Stimulated activated naive CD8-positive, alpha-beta T cell treated with anti-CD3 and anti-CD28 coated beads, Interleukin-15, amount 100 ng/mL, for 72 hours (primary cell): ENCODE measurements at regions not wholly inside any gene's neighbourhood (a gene's known extent, or its start where the extent isn't known, plus 50 kb on each side); places are given as distances from the start of the nearest gene placed in this dataset.

Experiments used
- ATAC-seq: fragments of 150-1000 bp; cut with Tn5 transposase; 2 replicates; pipeline ENCODE4 v1.10.0; 2021; ENCODE audit warnings: mild to moderate bottlenecking, moderate library complexity
- DNase-seq, 2 donors: peaks; one replicate each; pipeline ENCODE4 v3.0.0; 2021 to 2022
- H3K27ac Mint-ChIP-seq, 2 donors: one replicate each; pipeline ENCODE4 v1.8.0; 2022; ENCODE audit warnings: mild to moderate bottlenecking in 2 of 2, mixed read lengths in 2 of 2, moderate library complexity in 2 of 2
- H3K27me3 Mint-ChIP-seq: one replicate; pipeline ENCODE4 v1.8.0; 2022; ENCODE audit warnings: mixed read lengths
- H3K4me1 Mint-ChIP-seq: one replicate; pipeline ENCODE4 v1.8.0; 2022; ENCODE audit warnings: mild to moderate bottlenecking, mixed read lengths
- H3K4me3 Mint-ChIP-seq, 2 donors: one replicate each; pipeline ENCODE4 v1.8.0; 2022; ENCODE audit warnings: mild to moderate bottlenecking in 2 of 2, mixed read lengths in 2 of 2, moderate library complexity in 1 of 2
- H3K9me3 Mint-ChIP-seq, 2 donors: one replicate each; pipeline ENCODE4 v1.8.0; 2022; ENCODE audit warnings: mixed read lengths in 2 of 2

- Mint-ChIP-seq H3K27me3 (no peaks in the 10 kb centered on the region), H3K9me3 (peaks cover 0 to 11% of the 10 kb centered on the region in 2 donors), H3K4me3 (no peak overlapping the region), H3K27ac (no peak overlapping the region), H3K4me1 (no peaks in the 10 kb centered on the region)
- DNase-seq: no peak
- ATAC-seq: no peak
Observed at GRCh38 chr7:125506331-125506730, 576.7 kb upstream of the POT1 start.

GRCh38 chr7:125504848-125505247 lies 575.2 kb upstream of the POT1 start:
- Mint-ChIP-seq H3K4me1 (no peaks in the 10 kb centered on the region), H3K4me3 (no peak overlapping the region), H3K27me3 (no peaks in the 10 kb centered on the region), H3K27ac (peak overlapping the region in 1 of 2 donors; percentile 30), H3K9me3 (peaks cover under 1 to 18% of the 10 kb centered on the region in 2 donors)
- no peak for ATAC-seq
- DNase-seq: no peak

GRCh38 chr7:125495997-125496396 lies 566.4 kb upstream of the POT1 start:
- ATAC-seq: no peak

GRCh38 chr7:125492521-125492920 lies 562.9 kb upstream of the POT1 start:
- DNase-seq (no peak), ATAC-seq (no peak)
- Mint-ChIP-seq H3K27ac (no peak overlapping the region), H3K27me3 (no peaks in the 10 kb centered on the region), H3K9me3 (peaks cover 0 to 5% of the 10 kb centered on the region in 2 donors), H3K4me1 (no peaks in the 10 kb centered on the region), H3K4me3 (no peak overlapping the region)

More at GRCh38 chr7:125495997-125496396, 566.4 kb upstream of the POT1 start:
- no peaks in the 10 kb centered on the region for H3K27me3 Mint-ChIP-seq
- H3K4me1 Mint-ChIP-seq: no peaks in the 10 kb centered on the region
- DNase-seq: no peak
- H3K27ac Mint-ChIP-seq: no peak overlapping the region
- H3K4me3 Mint-ChIP-seq: no peak overlapping the region
- H3K9me3 Mint-ChIP-seq: peaks cover 7 to 14% of the 10 kb centered on the region in 2 donors

GRCh38 chr7:125491137-125491536 lies 561.5 kb upstream of the POT1 start:
- Mint-ChIP-seq H3K9me3 (peaks cover 2 to 4% of the 10 kb centered on the region in 2 donors), H3K27ac (no peak overlapping the region), H3K4me1 (no peaks in the 10 kb centered on the region), H3K4me3 (no peak overlapping the region), H3K27me3 (no peaks in the 10 kb centered on the region)
- ATAC-seq (no peak), DNase-seq (no peak)

- Mint-ChIP-seq H3K27ac (no peak overlapping the region), H3K4me1 (no peaks in the 10 kb centered on the region), H3K9me3 (peaks cover 0 to 4% of the 10 kb centered on the region in 2 donors), H3K4me3 (no peak overlapping the region), H3K27me3 (no peaks in the 10 kb centered on the region)
- ATAC-seq: no peak
- DNase-seq: no peak
Observed at GRCh38 chr7:125490167-125490566, 560.5 kb upstream of the POT1 start.

GRCh38 chr7:125485223-125485622 lies 555.6 kb upstream of the POT1 start:
- Mint-ChIP-seq H3K9me3 (peaks cover 0 to 4% of the 10 kb centered on the region in 2 donors), H3K4me1 (no peaks in the 10 kb centered on the region), H3K27ac (no peak overlapping the region), H3K4me3 (no peak overlapping the region), H3K27me3 (no peaks in the 10 kb centered on the region)
- ATAC-seq (no peak), DNase-seq (no peak)

GRCh38 chr7:125484755-125485154 lies 555.1 kb upstream of the POT1 start:
- DNase-seq (no peak), ATAC-seq (no peak)
- H3K27me3 Mint-ChIP-seq: no peaks in the 10 kb centered on the region
- no peak overlapping the region for H3K27ac Mint-ChIP-seq
- H3K9me3 Mint-ChIP-seq: peaks cover 0 to 4% of the 10 kb centered on the region in 2 donors
- no peak overlapping the region for H3K4me3 Mint-ChIP-seq
- H3K4me1 Mint-ChIP-seq: no peaks in the 10 kb centered on the region

- Mint-ChIP-seq H3K27me3 (no peaks in the 10 kb centered on the region), H3K9me3 (no peaks in the 10 kb centered on the region), H3K27ac (no peak overlapping the region), H3K4me3 (no peak overlapping the region), H3K4me1 (no peaks in the 10 kb centered on the region)
- DNase-seq (no peak), ATAC-seq (no peak)
Observed at GRCh38 chr7:125481323-125481722, 551.7 kb upstream of the POT1 start.

- H3K27me3 Mint-ChIP-seq: no peaks in the 10 kb centered on the region
- H3K9me3 Mint-ChIP-seq: no peaks in the 10 kb centered on the region
- H3K4me3 Mint-ChIP-seq: no peak overlapping the region
- H3K4me1 Mint-ChIP-seq: no peaks in the 10 kb centered on the region
- ATAC-seq (no peak), DNase-seq (no peak)
- H3K27ac Mint-ChIP-seq: no peak overlapping the region
Observed at GRCh38 chr7:125480762-125481161, 551.1 kb upstream of the POT1 start.

- DNase-seq: no peak
- H3K4me1 Mint-ChIP-seq: no peaks in the 10 kb centered on the region
- no peak overlapping the region for H3K27ac Mint-ChIP-seq
- no peak overlapping the region for H3K4me3 Mint-ChIP-seq
- H3K9me3 Mint-ChIP-seq: no peaks in the 10 kb centered on the region
- no peak for ATAC-seq
- H3K27me3 Mint-ChIP-seq: no peaks in the 10 kb centered on the region
Observed at GRCh38 chr7:125468855-125469174, 539.2 kb upstream of the POT1 start.

- H3K9me3 Mint-ChIP-seq: no peaks in the 10 kb centered on the region
- no peak overlapping the region for H3K27ac Mint-ChIP-seq
- no peaks in the 10 kb centered on the region for H3K4me1 Mint-ChIP-seq
- H3K27me3 Mint-ChIP-seq: no peaks in the 10 kb centered on the region
- DNase-seq: no peak
- no peak overlapping the region for H3K4me3 Mint-ChIP-seq
- ATAC-seq: no peak
Observed at GRCh38 chr7:125467996-125468854, 538.6 kb upstream of the POT1 start.

GRCh38 chr7:125465527-125465926 lies 535.9 kb upstream of the POT1 start:
- Mint-ChIP-seq H3K4me1 (no peaks in the 10 kb centered on the region), H3K9me3 (peaks cover 5 to 7% of the 10 kb centered on the region in 2 donors), H3K27ac (no peak overlapping the region), H3K4me3 (no peak overlapping the region), H3K27me3 (no peaks in the 10 kb centered on the region)
- ATAC-seq: no peak
- DNase-seq: no peak

- no peak overlapping the region for H3K27ac Mint-ChIP-seq
Observed at GRCh38 chr7:125462615-125463014, 533.0 kb upstream of the POT1 start.

GRCh38 chr7:125459038-125459437 lies 529.4 kb upstream of the POT1 start:
- Mint-ChIP-seq H3K4me3 (no peak overlapping the region), H3K27me3 (no peaks in the 10 kb centered on the region), H3K9me3 (peaks cover 10 to 40% of the 10 kb centered on the region in 2 donors), H3K27ac (peak overlapping the region in 1 of 2 donors; percentile 25), H3K4me1 (no peaks in the 10 kb centered on the region)
- no peak for DNase-seq
- ATAC-seq: no peak

More at GRCh38 chr7:125462615-125463014, 533.0 kb upstream of the POT1 start:
- peaks cover 10 to 20% of the 10 kb centered on the region in 2 donors for H3K9me3 Mint-ChIP-seq
- DNase-seq (no peak), ATAC-seq (no peak)
- no peaks in the 10 kb centered on the region for H3K4me1 Mint-ChIP-seq
- no peak overlapping the region for H3K4me3 Mint-ChIP-seq
- no peaks in the 10 kb centered on the region for H3K27me3 Mint-ChIP-seq

- H3K27me3 Mint-ChIP-seq: no peaks in the 10 kb centered on the region
- ATAC-seq: no peak
- DNase-seq: no peak
- H3K27ac Mint-ChIP-seq: no peak overlapping the region
- no peaks in the 10 kb centered on the region for H3K4me1 Mint-ChIP-seq
- no peak overlapping the region for H3K4me3 Mint-ChIP-seq
- H3K9me3 Mint-ChIP-seq: peaks cover 5 to 12% of the 10 kb centered on the region in 2 donors
Observed at GRCh38 chr7:125450749-125451148, 521.1 kb upstream of the POT1 start.

- ATAC-seq: no peak
- DNase-seq: no peak
- H3K27me3 Mint-ChIP-seq: no peaks in the 10 kb centered on the region
- H3K9me3 Mint-ChIP-seq: peaks cover 0 to 5% of the 10 kb centered on the region in 2 donors
- no peaks in the 10 kb centered on the region for H3K4me1 Mint-ChIP-seq
- peak overlapping the region in 1 of 2 donors; percentile 49 for H3K27ac Mint-ChIP-seq
- no peak overlapping the region for H3K4me3 Mint-ChIP-seq
Observed at GRCh38 chr7:125445836-125446235, 516.2 kb upstream of the POT1 start.
